ENCODE measurements at regions not wholly inside any gene's neighbourhood (a gene's known extent, or its start where the extent isn't known, plus 50 kb on each side); places are given as distances from the start of the nearest gene placed in this dataset.

GRCh38 chr12:91835693-91836092 lies 310.0 kb downstream of the BTG1 start:
- Histone ChIP-seq H3K36me3 (replicated peaks; ENCODE audit: low read depth, low read length) (no peaks in the 10 kb centered on the region), H2AFZ (ENCODE audit: low read depth, low read length) (no peak overlapping the region), H3K4me2 (ENCODE audit: low read length) (no peak overlapping the region), H3K27me3 (ENCODE audit: low read depth, low read length) (no peaks in the 10 kb centered on the region), H3K4me3 (ENCODE audit: low read length) (no peak overlapping the region), H4K20me1 (ENCODE audit: insufficient read depth, low read length) (no peaks in the 10 kb centered on the region), H3K9me3 (ENCODE audit: insufficient read depth, low read length) (no peaks in the 10 kb centered on the region), H3K9ac (ENCODE audit: low read length) (no peak overlapping the region), H3K27ac (ENCODE audit: low read length) (no peak overlapping the region), H3K4me1 (ENCODE audit: low read length) (peaks cover 6% of the 10 kb centered on the region; the same call in 1 of the 2 replicates), H3K79me2 (ENCODE audit: low read length) (no peaks in the 10 kb centered on the region)
- TF ChIP-seq CTCF (IDR thresholded peaks at IDR 0.05; ENCODE audit: low read depth, low read length) (no peak), EZH2phosphoT487 (IDR thresholded peaks at IDR 0.05; ENCODE audit: low read depth) (no peak)

DNA sequence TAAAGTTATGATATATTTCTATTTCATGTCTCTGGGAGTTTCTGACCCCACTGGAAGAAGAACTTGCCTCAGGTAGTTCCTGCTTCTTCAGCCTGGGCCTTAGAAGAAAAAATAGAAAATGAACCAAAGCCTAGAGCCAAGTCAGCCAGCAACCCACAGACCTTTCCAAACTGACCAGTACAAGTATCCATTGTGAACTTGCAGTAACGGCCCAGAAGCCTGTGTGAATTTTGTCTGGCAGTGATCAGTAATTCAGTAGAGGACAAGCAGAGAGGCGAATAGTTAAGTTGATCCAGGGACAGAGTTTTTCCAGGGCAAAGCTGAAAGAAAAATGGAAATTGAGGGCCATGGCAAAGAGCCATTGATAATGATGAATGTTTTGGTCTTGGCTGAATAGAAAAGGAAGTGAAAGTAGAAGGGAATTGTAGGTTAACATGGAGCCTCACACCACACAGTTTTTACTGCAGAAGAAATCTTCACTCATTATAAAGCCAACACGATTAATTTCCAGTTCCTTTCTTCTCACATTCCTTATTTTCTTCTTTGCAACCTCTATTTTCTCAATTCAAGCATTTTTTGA lies 311.8 kb downstream of the BTG1 start:
- Histone ChIP-seq H3K27me3 (ENCODE audit: low read depth, low read length) (no peaks in the 10 kb centered on the region), H3K4me1 (ENCODE audit: low read length) (peaks cover 6% of the 10 kb centered on the region; the same call in 1 of the 2 replicates), H4K20me1 (ENCODE audit: insufficient read depth, low read length) (no peaks in the 10 kb centered on the region), H2AFZ (ENCODE audit: low read depth, low read length) (no peak overlapping the region), H3K36me3 (replicated peaks; ENCODE audit: low read depth, low read length) (no peaks in the 10 kb centered on the region), H3K79me2 (ENCODE audit: low read length) (no peaks in the 10 kb centered on the region), H3K9ac (ENCODE audit: low read length) (no peak overlapping the region), H3K27ac (ENCODE audit: low read length) (no peak overlapping the region), H3K4me3 (ENCODE audit: low read length) (no peak overlapping the region), H3K9me3 (ENCODE audit: insufficient read depth, low read length) (no peaks in the 10 kb centered on the region), H3K4me2 (ENCODE audit: low read length) (no peak overlapping the region)
- TF ChIP-seq EZH2phosphoT487 (IDR thresholded peaks at IDR 0.05; ENCODE audit: low read depth) (no peak), CTCF (IDR thresholded peaks at IDR 0.05; ENCODE audit: low read depth, low read length) (no peak)

DNA sequence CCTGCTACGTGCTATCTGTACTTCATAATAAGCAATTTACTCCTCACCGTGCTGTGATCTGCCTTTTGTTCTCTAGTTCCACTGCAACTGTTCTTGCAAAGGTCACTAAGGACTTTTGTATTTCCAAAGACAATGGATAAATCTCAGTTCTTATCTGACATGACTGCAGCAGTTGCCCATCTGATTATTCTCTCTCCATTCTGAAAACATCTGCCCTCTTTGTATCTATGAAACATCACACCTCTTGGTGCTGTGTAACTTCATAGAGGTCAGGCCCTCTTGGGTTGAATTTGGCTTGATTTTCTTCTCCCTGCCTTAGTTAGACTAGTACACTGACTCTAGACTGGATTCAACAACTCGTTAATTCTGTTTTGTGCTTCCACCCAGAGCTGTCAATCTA lies 319.6 kb downstream of the BTG1 start:
- H3K27ac ChIP-seq (ENCODE audit: low read length) = no peak overlapping the region

DNA sequence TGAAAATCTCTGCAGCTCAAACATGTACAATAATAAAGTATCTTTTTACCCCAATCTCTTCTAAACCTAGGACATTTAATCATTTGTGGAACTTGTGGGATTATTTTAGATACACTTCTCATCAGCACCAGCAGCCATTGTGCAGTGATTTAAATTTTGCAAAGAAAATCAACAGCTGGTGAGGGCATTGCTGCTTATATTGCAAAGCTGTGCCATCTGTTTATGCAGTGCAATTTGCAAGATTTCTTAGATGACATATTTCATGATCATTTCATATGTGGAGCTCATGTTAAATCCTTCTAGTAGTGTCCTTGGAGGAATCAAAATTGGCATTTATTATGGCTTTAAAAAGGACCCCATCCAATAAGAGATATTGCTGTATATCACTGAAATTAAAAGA lies 320.7 kb downstream of the BTG1 start:
- Histone ChIP-seq H3K27me3 (ENCODE audit: low read depth, low read length) (no peaks in the 10 kb centered on the region), H3K4me2 (ENCODE audit: low read length) (no peak overlapping the region), H2AFZ (ENCODE audit: low read depth, low read length) (no peak overlapping the region), H3K4me1 (ENCODE audit: low read length) (no peaks in the 10 kb centered on the region), H4K20me1 (ENCODE audit: insufficient read depth, low read length) (no peaks in the 10 kb centered on the region), H3K4me3 (ENCODE audit: low read length) (no peak overlapping the region), H3K79me2 (ENCODE audit: low read length) (no peaks in the 10 kb centered on the region), H3K9me3 (ENCODE audit: insufficient read depth, low read length) (no peaks in the 10 kb centered on the region), H3K27ac (ENCODE audit: low read length) (no peak overlapping the region), H3K36me3 (replicated peaks; ENCODE audit: low read depth, low read length) (no peaks in the 10 kb centered on the region), H3K9ac (ENCODE audit: low read length) (no peak overlapping the region)
- no peak for TF ChIP-seq EZH2phosphoT487 (IDR thresholded peaks at IDR 0.05; ENCODE audit: low read depth)
- no peak for TF ChIP-seq CTCF (IDR thresholded peaks at IDR 0.05; ENCODE audit: low read depth, low read length)

More for the DNA sequence above, 319.6 kb downstream of the BTG1 start:
- Histone ChIP-seq H3K9me3 (ENCODE audit: insufficient read depth, low read length) (no peaks in the 10 kb centered on the region), H3K4me1 (ENCODE audit: low read length) (no peaks in the 10 kb centered on the region), H3K27me3 (ENCODE audit: low read depth, low read length) (no peaks in the 10 kb centered on the region), H3K9ac (ENCODE audit: low read length) (no peak overlapping the region), H3K79me2 (ENCODE audit: low read length) (no peaks in the 10 kb centered on the region), H3K4me3 (ENCODE audit: low read length) (no peak overlapping the region), H3K4me2 (ENCODE audit: low read length) (no peak overlapping the region), H2AFZ (ENCODE audit: low read depth, low read length) (no peak overlapping the region), H3K36me3 (replicated peaks; ENCODE audit: low read depth, low read length) (no peaks in the 10 kb centered on the region), H4K20me1 (ENCODE audit: insufficient read depth, low read length) (no peaks in the 10 kb centered on the region)
- TF ChIP-seq EZH2phosphoT487 (IDR thresholded peaks at IDR 0.05; ENCODE audit: low read depth) (no peak), CTCF (IDR thresholded peaks at IDR 0.05; ENCODE audit: low read depth, low read length) (no peak)

Measured in OCI-LY3 (cell line).